HCT116 (cell line): ENCODE measurements at regions not wholly inside any gene's neighbourhood (a gene's known extent, or its start where the extent isn't known, plus 50 kb on each side); places are given as distances from the start of the nearest gene placed in this dataset.

ENCODE experiments used
- ATAC-seq: fragments of 200-7000 bp; cut with Tn5 transposase; 2 replicates; pipeline ENCODE4 v1.9.1; 2020; ENCODE audit warnings: mild to moderate bottlenecking, moderate library complexity
- BruUV-seq: library from RNA; stranded (reverse); fragments of 400-500 nt; replicated peaks from 2 replicates; lab custom pipeline; 2021; lab: Mats Ljungman, UMichigan
- CTCF ChIA-PET: fragments of 300-600 bp; sonication (Branson Sonifier 250); formaldehyde crosslinking; loops from one replicate; lab custom pipeline; 2021; ENCODE audit warnings: antibody characterized with exemption; lab: Charles Lee
- POLR2A ChIA-PET: fragments of 300-600, 350-600 bp; sonication (Branson Sonifier 250); formaldehyde crosslinking; loops from one replicate; lab custom pipeline; 2021; ENCODE audit warnings: antibody characterized with exemption; lab: Charles Lee
- RAD21 ChIA-PET, 2 experiments: fragments of 300-600 bp; sonication (Branson Sonifier 250); formaldehyde crosslinking; loops; one replicate each; lab custom pipeline; 2023; ENCODE audit warnings: low total read pairs in 2 of 2; ENCODE audit not compliant: uncharacterized antibody in 2 of 2, unreplicated experiment in 2 of 2, low non-redundant PET in 1 of 2; lab: Charles Lee
- DNase-seq: peaks from one replicate; pipeline ENCODE4 v3.0.0-alpha.2; 2010; ENCODE audit warnings: low read depth, low spot score
- H2AFZ ChIP-seq: fragments of 200-600 bp; shearing (Covaris generic), sonication (generic); 2 replicates; pipeline ENCODE4 v1.6.1; 2017; ENCODE audit warnings: low read depth, mixed run types, mixed read lengths, antibody characterized with exemption, low read length; ENCODE audit not compliant: poor library complexity, severe bottlenecking
- H3K27ac ChIP-seq: 2 replicates; pipeline ENCODE4 v1.5.1; 2012; ENCODE audit warnings: low read depth, low read length
- H3K27me3 ChIP-seq: fragments of 200-600 bp; sonication (generic); 2 replicates; pipeline ENCODE4 v1.6.1; 2016; ENCODE audit warnings: mixed run types, low read length, mixed read lengths; ENCODE audit not compliant: insufficient read depth
- H3K36me3 ChIP-seq, 2 experiments: fragments of 200-500 bp in 1 of 2; fragments of 200-600 bp in 1 of 2; sonication (Bioruptor generic) in 1 of 2; sonication (generic) in 1 of 2; 2 replicates each; pipeline versions ENCODE4 v1.5.1 to v1.6.1; 2014 to 2016; ENCODE audit warnings: low read length in 2 of 2, inconsistent platforms in 1 of 2, mixed read lengths in 1 of 2, mixed run types in 1 of 2; ENCODE audit not compliant: insufficient read depth in 2 of 2, control insufficient read depth in 1 of 2
- H3K4me1 ChIP-seq, 2 experiments: fragments of 200-600 bp in 1 of 2; sonication (generic) in 1 of 2; 2 replicates each; pipeline versions ENCODE4 v1.5.1 to v1.6.1; 2012 to 2017; ENCODE audit warnings: low read length in 2 of 2, inconsistent platforms in 1 of 2, mild to moderate bottlenecking in 1 of 2, mixed read lengths in 1 of 2, mixed run types in 1 of 2, moderate library complexity in 1 of 2; ENCODE audit not compliant: insufficient read depth in 2 of 2, control insufficient read depth in 1 of 2
- H3K4me2 ChIP-seq: fragments of 200-600 bp; sonication (generic); 2 replicates; pipeline ENCODE4 v1.6.1; 2017; ENCODE audit warnings: mixed run types, low read length, mixed read lengths
- H3K4me3 ChIP-seq, 2 experiments: fragments of 200-600 bp in 1 of 2; sonication (generic) in 1 of 2; replicated peaks in 1 of 2; 2 replicates each; pipeline ENCODE4 v1.5.1; 2011 to 2016; ENCODE audit warnings: low read length in 2 of 2, control low read depth in 1 of 2, low read depth in 1 of 2, mild to moderate bottlenecking in 1 of 2, mixed read lengths in 1 of 2, mixed run types in 1 of 2
- H3K79me2 ChIP-seq: fragments of 200-600 bp; sonication (generic); 2 replicates; pipeline ENCODE4 v1.6.1; 2017; ENCODE audit warnings: mild to moderate bottlenecking, mixed run types, low read length, moderate library complexity, mixed read lengths; ENCODE audit not compliant: insufficient read depth
- H3K9ac ChIP-seq: fragments of 200-600 bp; sonication (generic); 2 replicates; pipeline ENCODE4 v1.6.1; 2016; ENCODE audit warnings: low read length, mixed read lengths
- H3K9me2 ChIP-seq: fragments of 200-600 bp; sonication (generic), shearing (Covaris generic); 2 replicates; pipeline ENCODE4 v1.6.1; 2017; ENCODE audit warnings: mixed run types, mild to moderate bottlenecking, moderate library complexity; ENCODE audit not compliant: insufficient read depth
- H3K9me3 ChIP-seq, 2 experiments: fragments of 200-500 bp in 1 of 2; fragments of 200-600 bp in 1 of 2; sonication (Bioruptor generic) in 1 of 2; sonication (generic) in 1 of 2; 2 replicates each; pipeline ENCODE4 v1.6.1; 2014 to 2017; ENCODE audit warnings: low read length in 2 of 2, mixed read lengths in 2 of 2, inconsistent platforms in 1 of 2, low read depth in 1 of 2, mild to moderate bottlenecking in 1 of 2, mixed run types in 1 of 2, moderate library complexity in 1 of 2; ENCODE audit not compliant: control insufficient read depth in 1 of 2, insufficient read depth in 1 of 2
- H4K20me1 ChIP-seq: fragments of 200-600 bp; sonication (generic), shearing (Covaris generic); 2 replicates; pipeline ENCODE4 v1.6.1; 2017; ENCODE audit warnings: mixed run types, mild to moderate bottlenecking, moderate library complexity; ENCODE audit not compliant: insufficient read depth
- CTCF ChIP-seq, 3 experiments: fragments of 200-600 bp in 1 of 3; sonication (generic) in 1 of 3; IDR thresholded peaks in 2 of 3; conservative IDR thresholded peaks in 1 of 3; 2 replicates each; pipeline ENCODE4 v1.5.1; 2012 to 2017; ENCODE audit warnings: low read depth in 2 of 3, low read length in 2 of 3, antibody characterized with exemption in 1 of 3, borderline replicate concordance in 1 of 3, control low read depth in 1 of 3, mild to moderate bottlenecking in 1 of 3, mixed read lengths in 1 of 3, mixed run types in 1 of 3, moderate library complexity in 1 of 3; ENCODE audit not compliant: insufficient read depth in 1 of 3
- EGR1 ChIP-seq: IDR thresholded peaks from 2 replicates; pipeline ENCODE4 v1.6.1; 2012; ENCODE audit warnings: low read depth
- RAD21 ChIP-seq: IDR thresholded peaks from 2 replicates; pipeline ENCODE4 v1.6.1; 2012; ENCODE audit warnings: low read depth, mild to moderate bottlenecking
- SIN3A ChIP-seq: IDR thresholded peaks from 2 replicates; pipeline ENCODE4 v1.6.1; 2012; ENCODE audit warnings: low read depth
- ZBTB33 ChIP-seq: IDR thresholded peaks from 2 replicates; pipeline ENCODE4 v1.6.1; 2011; ENCODE audit warnings: mild to moderate bottlenecking, low read length, moderate library complexity; ENCODE audit not compliant: insufficient replicate concordance; ENCODE audit errors: extremely low read depth
- ZFX ChIP-seq: fragments of 450-650 bp; IDR thresholded peaks from 2 replicates; pipeline ENCODE4 v1.6.1; 2017
- ZNF274 ChIP-seq: fragments of 200-500 bp; sonication (Bioruptor generic); IDR thresholded peaks from 2 replicates; pipeline ENCODE4 v1.6.1; 2014; ENCODE audit warnings: mild to moderate bottlenecking, low read depth, low read length, inconsistent platforms
- intact Hi-C: fragments of 100-400 bp; cut with micrococcal nuclease; formaldehyde crosslinking; loops from 2 replicates; pipeline ENCODE4 v1.10.0; 2022
- TF ChIP-seq, protein P1 (sequence below): IDR thresholded peaks from 2 replicates; pipeline ENCODE4 v1.6.1; 2012
- TF ChIP-seq, protein P2 (sequence below): IDR thresholded peaks from 2 replicates; pipeline ENCODE4 v1.6.1; 2012

GRCh38 chr12:116429826-116430360 is 129.3 kb upstream of the MAP1LC3B2 start:
- Histone ChIP-seq H4K20me1 (no peaks in the 10 kb centered on the region), H3K9ac (no peak overlapping the region), H3K4me2 (no peak overlapping the region), H3K9me2 (no peaks in the 10 kb centered on the region), H2AFZ (no peak overlapping the region), H3K9me3 (no peaks in the 10 kb centered on the region; a peak in 1 of 4 replicates), H3K27me3 (no peaks in the 10 kb centered on the region), H3K79me2 (no peaks in the 10 kb centered on the region), H3K4me1 (peaks cover 41 to 65% of the 10 kb centered on the region in 2 experiments), H3K36me3 (0 out of 4 replicates have a peak, but pooled peaks cover 0 to 2% of the 10 kb centered on the region in 2 experiments), H3K4me3 (no peak overlapping the region), H3K27ac (no peak overlapping the region)
- no peak for DNase-seq
- ChIA-PET POLR2A (no interaction called here), RAD21 (interaction anchor here in 1 of 2 experiments (1.0 kb wide), 1 partner anchor 74 kb away, joined by 3 read pairs; no protein-coding TSS in a partner anchor), CTCF (no interaction called here)
- TF ChIP-seq EGR1 (no peak), ZFX (no peak), ZNF274 (no peak), SIN3A (no peak), RAD21 (no peak), ZBTB33 (no peak), CTCF (IDR thresholded peaks at IDR 0.05 in 2 of 3, conservative IDR thresholded peaks at IDR 0.05 in 1 of 3; ENCODE audit: borderline replicate concordance in 1 of 3, insufficient read depth in 1 of 3, low read depth in 2 of 3, low read length in 2 of 3) (no peak)
- TF ChIP-seq, protein P1, sequence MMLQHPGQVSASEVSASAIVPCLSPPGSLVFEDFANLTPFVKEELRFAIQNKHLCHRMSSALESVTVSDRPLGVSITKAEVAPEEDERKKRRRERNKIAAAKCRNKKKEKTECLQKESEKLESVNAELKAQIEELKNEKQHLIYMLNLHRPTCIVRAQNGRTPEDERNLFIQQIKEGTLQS = no peak
- TF ChIP-seq, protein P2, sequence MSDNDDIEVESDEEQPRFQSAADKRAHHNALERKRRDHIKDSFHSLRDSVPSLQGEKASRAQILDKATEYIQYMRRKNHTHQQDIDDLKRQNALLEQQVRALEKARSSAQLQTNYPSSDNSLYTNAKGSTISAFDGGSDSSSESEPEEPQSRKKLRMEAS = no peak
- intact Hi-C loops = no loop called here
- ATAC-seq = no peak
- no TSS peak for BruUV-seq
